ENCODE measurements at regions not wholly inside any gene's neighbourhood (a gene's known extent, or its start where the extent isn't known, plus 50 kb on each side); places are given as distances from the start of the nearest gene placed in this dataset.

- Histone ChIP-seq H2AFZ (ENCODE audit: control insufficient read depth, low read length) (no peak overlapping the region), H3K9me3 (ENCODE audit: control insufficient read depth, low read depth, low read length) (no peaks in the 10 kb centered on the region), H3K36me3 (ENCODE audit: control insufficient read depth in 2 of 2, extremely low read depth in 1 of 2, insufficient read depth in 2 of 2, low read length in 2 of 2) (no peaks in the 10 kb centered on the region), H3K27me3 (ENCODE audit: control insufficient read depth, extremely low read depth, insufficient read depth, low read length) (no peaks in the 10 kb centered on the region), H3K4me3 (ENCODE audit: control insufficient read depth in 2 of 3, extremely low read depth in 1 of 3, insufficient read depth in 2 of 3, low read depth in 1 of 3, low read length in 3 of 3) (no peak overlapping the region), H3K9ac (ENCODE audit: control insufficient read depth, extremely low read depth, insufficient read depth, low read length) (no peak overlapping the region), H3K4me2 (ENCODE audit: control insufficient read depth, extremely low read depth, insufficient read depth, low read depth, low read length) (no peak overlapping the region), H3K4me1 (ENCODE audit: control insufficient read depth, extremely low read depth, insufficient read depth, low read length) (no peaks in the 10 kb centered on the region), H3K27ac (ENCODE audit: control insufficient read depth, insufficient read depth, low read length) (no peak overlapping the region), H4K20me1 (ENCODE audit: control insufficient read depth, extremely low read depth, insufficient read depth, low read length) (no peaks in the 10 kb centered on the region), H3K79me2 (ENCODE audit: control insufficient read depth, insufficient read depth, low read length) (no peaks in the 10 kb centered on the region), H3K9me1 (ENCODE audit: control insufficient read depth, extremely low read depth, insufficient read depth, low read length) (no peaks in the 10 kb centered on the region)
- no peak for TF ChIP-seq EZH2 (IDR thresholded peaks at IDR 0.05; ENCODE audit: low read length)
- no peak for DNase-seq (ENCODE audit: low read depth, low spot score)
- dilution Hi-C loops (cut with MboI; ENCODE audit: extremely low pct_ligation_motif_present, low sequenced_read_pairs): no loop called here
- FAIRE-seq: no peak
Measured at GRCh38 chr10:10479465-10479864, 538.2 kb upstream of the CELF2 start.

- H3K4me1 ChIP-seq (ENCODE audit: control insufficient read depth, extremely low read depth, insufficient read depth, low read length): no peaks in the 10 kb centered on the region
- H3K27ac ChIP-seq (ENCODE audit: control insufficient read depth, insufficient read depth, low read length): no peak overlapping the region
- FAIRE-seq: no peak
- no peaks in the 10 kb centered on the region for H3K36me3 ChIP-seq (ENCODE audit: control insufficient read depth in 2 of 2, extremely low read depth in 1 of 2, insufficient read depth in 2 of 2, low read length in 2 of 2)
- dilution Hi-C loops (cut with MboI; ENCODE audit: extremely low pct_ligation_motif_present, low sequenced_read_pairs): no loop called here
- TF ChIP-seq CTCF (optimal IDR thresholded peaks at IDR 0.05 in 1 of 3, IDR thresholded peaks at IDR 0.05 in 1 of 3, conservative IDR thresholded peaks at IDR 0.05 in 1 of 3; ENCODE audit: extremely low read depth in 1 of 3, insufficient read depth in 2 of 3, low read length in 3 of 3): no peak
- no peak for TF ChIP-seq EZH2 (IDR thresholded peaks at IDR 0.05; ENCODE audit: low read length)
- DNase-seq (ENCODE audit: low read depth, low spot score): no peak
- no peaks in the 10 kb centered on the region for H3K27me3 ChIP-seq (ENCODE audit: control insufficient read depth, extremely low read depth, insufficient read depth, low read length)
- H3K4me2 ChIP-seq (ENCODE audit: control insufficient read depth, extremely low read depth, insufficient read depth, low read depth, low read length): no peak overlapping the region
- no peaks in the 10 kb centered on the region for H3K9me3 ChIP-seq (ENCODE audit: control insufficient read depth, low read depth, low read length)
- no peak overlapping the region for H3K9ac ChIP-seq (ENCODE audit: control insufficient read depth, extremely low read depth, insufficient read depth, low read length)
- H3K4me3 ChIP-seq (ENCODE audit: control insufficient read depth in 2 of 3, extremely low read depth in 1 of 3, insufficient read depth in 2 of 3, low read depth in 1 of 3, low read length in 3 of 3): no peak overlapping the region
- H3K9me1 ChIP-seq (ENCODE audit: control insufficient read depth, extremely low read depth, insufficient read depth, low read length): no peaks in the 10 kb centered on the region
- no peak overlapping the region for H2AFZ ChIP-seq (ENCODE audit: control insufficient read depth, low read length)
- H3K79me2 ChIP-seq (ENCODE audit: control insufficient read depth, insufficient read depth, low read length): no peaks in the 10 kb centered on the region
- H4K20me1 ChIP-seq (ENCODE audit: control insufficient read depth, extremely low read depth, insufficient read depth, low read length): no peaks in the 10 kb centered on the region
Measured at GRCh38 chr10:10482613-10483012, 535.1 kb upstream of the CELF2 start.

GRCh38 chr10:10489076-10489475 is 528.6 kb upstream of the CELF2 start:
- Histone ChIP-seq H3K4me1 (ENCODE audit: control insufficient read depth, extremely low read depth, insufficient read depth, low read length) (no peaks in the 10 kb centered on the region), H3K9ac (ENCODE audit: control insufficient read depth, extremely low read depth, insufficient read depth, low read length) (no peak overlapping the region), H3K4me2 (ENCODE audit: control insufficient read depth, extremely low read depth, insufficient read depth, low read depth, low read length) (no peak overlapping the region), H3K79me2 (ENCODE audit: control insufficient read depth, insufficient read depth, low read length) (no peaks in the 10 kb centered on the region), H3K4me3 (ENCODE audit: control insufficient read depth in 2 of 3, extremely low read depth in 1 of 3, insufficient read depth in 2 of 3, low read depth in 1 of 3, low read length in 3 of 3) (no peak overlapping the region), H4K20me1 (ENCODE audit: control insufficient read depth, extremely low read depth, insufficient read depth, low read length) (no peaks in the 10 kb centered on the region), H3K27ac (ENCODE audit: control insufficient read depth, insufficient read depth, low read length) (no peak overlapping the region), H3K27me3 (ENCODE audit: control insufficient read depth, extremely low read depth, insufficient read depth, low read length) (no peaks in the 10 kb centered on the region), H3K9me1 (ENCODE audit: control insufficient read depth, extremely low read depth, insufficient read depth, low read length) (no peaks in the 10 kb centered on the region), H2AFZ (ENCODE audit: control insufficient read depth, low read length) (no peak overlapping the region), H3K9me3 (ENCODE audit: control insufficient read depth, low read depth, low read length) (no peaks in the 10 kb centered on the region), H3K36me3 (ENCODE audit: control insufficient read depth in 2 of 2, extremely low read depth in 1 of 2, insufficient read depth in 2 of 2, low read length in 2 of 2) (no peaks in the 10 kb centered on the region)
- dilution Hi-C loops (cut with MboI; ENCODE audit: extremely low pct_ligation_motif_present, low sequenced_read_pairs): no loop called here
- no peak for TF ChIP-seq CTCF (optimal IDR thresholded peaks at IDR 0.05 in 1 of 3, IDR thresholded peaks at IDR 0.05 in 1 of 3, conservative IDR thresholded peaks at IDR 0.05 in 1 of 3; ENCODE audit: extremely low read depth in 1 of 3, insufficient read depth in 2 of 3, low read length in 3 of 3)
- TF ChIP-seq EZH2 (IDR thresholded peaks at IDR 0.05; ENCODE audit: low read length): no peak
- DNase-seq (ENCODE audit: low read depth, low spot score): no peak
- no peak for FAIRE-seq
